Esophagus muscularis mucosa (tissue), 4 donors: ENCODE measurements at regions not wholly inside any gene's neighbourhood (a gene's known extent, or its start where the extent isn't known, plus 50 kb on each side); places are given as distances from the start of the nearest gene placed in this dataset.

Source experiments
- EP300 ChIP-seq: sonication (generic); formaldehyde crosslinking; IDR thresholded peaks from one replicate; pipeline ENCODE4 v1.6.1; 2017; ENCODE audit warnings: antibody characterized with exemption
- POLR2A ChIP-seq: fragments of 450-650 bp; IDR thresholded peaks from one replicate; pipeline ENCODE4 v1.6.1; 2017; ENCODE audit warnings: antibody characterized with exemption, moderate library complexity, mild to moderate bottlenecking, low read depth
- TF ChIP-seq, protein P1 (sequence below), 3 experiments: fragments of 200-600 bp in 2 of 3; fragments of 450-650 bp in 1 of 3; sonication (generic) in 2 of 3; IDR thresholded peaks; one replicate each; pipeline ENCODE4 v1.5.1; 2017 to 2019; ENCODE audit warnings: antibody characterized with exemption in 3 of 3, mild to moderate bottlenecking in 2 of 3, moderate library complexity in 1 of 3

DNA sequence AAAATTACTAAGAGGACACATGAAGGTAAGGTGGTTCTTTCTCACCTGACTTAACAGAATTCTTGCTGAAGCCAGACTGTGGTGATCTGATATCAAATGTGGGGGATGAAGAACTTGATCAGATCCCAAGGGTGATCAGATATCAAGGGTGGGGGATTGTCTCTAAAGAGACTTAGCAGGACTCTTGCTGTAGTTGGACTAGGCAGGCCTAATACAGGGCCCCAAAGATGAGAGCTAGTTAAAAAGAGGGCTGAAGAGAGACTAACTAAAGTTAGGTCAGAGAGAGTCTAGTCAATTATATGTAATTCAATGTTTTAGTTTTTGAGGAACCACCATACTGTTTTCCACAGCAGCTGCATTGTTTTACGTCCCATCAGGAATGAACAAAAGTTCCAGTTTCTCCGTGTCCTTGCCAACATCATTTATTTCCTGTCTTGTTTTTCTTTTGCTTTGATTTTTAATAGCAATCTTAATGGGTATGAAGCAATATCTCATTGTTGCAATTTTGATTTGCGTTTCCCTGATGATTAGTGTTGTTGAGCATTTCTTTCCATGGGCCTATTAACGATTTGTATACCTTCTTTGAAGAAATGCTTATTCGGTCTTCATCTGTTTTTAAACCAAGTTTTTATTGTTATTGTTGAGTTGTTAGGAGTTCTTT lies 77.6 kb upstream of the ALDH1A1 start:
- TF ChIP-seq, protein P1, sequence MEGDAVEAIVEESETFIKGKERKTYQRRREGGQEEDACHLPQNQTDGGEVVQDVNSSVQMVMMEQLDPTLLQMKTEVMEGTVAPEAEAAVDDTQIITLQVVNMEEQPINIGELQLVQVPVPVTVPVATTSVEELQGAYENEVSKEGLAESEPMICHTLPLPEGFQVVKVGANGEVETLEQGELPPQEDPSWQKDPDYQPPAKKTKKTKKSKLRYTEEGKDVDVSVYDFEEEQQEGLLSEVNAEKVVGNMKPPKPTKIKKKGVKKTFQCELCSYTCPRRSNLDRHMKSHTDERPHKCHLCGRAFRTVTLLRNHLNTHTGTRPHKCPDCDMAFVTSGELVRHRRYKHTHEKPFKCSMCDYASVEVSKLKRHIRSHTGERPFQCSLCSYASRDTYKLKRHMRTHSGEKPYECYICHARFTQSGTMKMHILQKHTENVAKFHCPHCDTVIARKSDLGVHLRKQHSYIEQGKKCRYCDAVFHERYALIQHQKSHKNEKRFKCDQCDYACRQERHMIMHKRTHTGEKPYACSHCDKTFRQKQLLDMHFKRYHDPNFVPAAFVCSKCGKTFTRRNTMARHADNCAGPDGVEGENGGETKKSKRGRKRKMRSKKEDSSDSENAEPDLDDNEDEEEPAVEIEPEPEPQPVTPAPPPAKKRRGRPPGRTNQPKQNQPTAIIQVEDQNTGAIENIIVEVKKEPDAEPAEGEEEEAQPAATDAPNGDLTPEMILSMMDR (IDR thresholded peaks at IDR 0.05): no peak
- no peak for TF ChIP-seq EP300
- no peak for TF ChIP-seq POLR2A
